AG04449 (cell line): ENCODE measurements at regions not wholly inside any gene's neighbourhood (a gene's known extent, or its start where the extent isn't known, plus 50 kb on each side); places are given as distances from the start of the nearest gene placed in this dataset.

Experiments used
- CTCF ChIA-PET: fragments of 350-600 bp; formaldehyde crosslinking; extraction: SDS; loops from one replicate; lab custom pipeline; 2021; ENCODE audit warnings: antibody characterized with exemption; lab: Yijun Ruan, JAX
- POLR2A ChIA-PET: fragments of 400-600, 350-600 bp; formaldehyde crosslinking; extraction: SDS; loops from one replicate; lab custom pipeline; 2020; ENCODE audit warnings: antibody characterized with exemption, inconsistent platforms; lab: Yijun Ruan, JAX
- DNase-seq: peaks from one replicate; pipeline ENCODE4 v3.0.0-alpha.2; 2010; ENCODE audit warnings: low read depth, low spot score
- H3K4me3 ChIP-seq: 2 replicates; pipeline ENCODE4 v1.5.1; 2011; ENCODE audit warnings: low read depth, mild to moderate bottlenecking, control low read depth, low read length
- TF ChIP-seq, protein P1 (sequence below): IDR thresholded peaks from one replicate; pipeline ENCODE4 v1.5.1; 2011; ENCODE audit warnings: mild to moderate bottlenecking, moderate library complexity, low read length, control low read depth, inconsistent platforms; ENCODE audit not compliant: insufficient read depth; ENCODE audit errors: missing control alignments

DNA sequence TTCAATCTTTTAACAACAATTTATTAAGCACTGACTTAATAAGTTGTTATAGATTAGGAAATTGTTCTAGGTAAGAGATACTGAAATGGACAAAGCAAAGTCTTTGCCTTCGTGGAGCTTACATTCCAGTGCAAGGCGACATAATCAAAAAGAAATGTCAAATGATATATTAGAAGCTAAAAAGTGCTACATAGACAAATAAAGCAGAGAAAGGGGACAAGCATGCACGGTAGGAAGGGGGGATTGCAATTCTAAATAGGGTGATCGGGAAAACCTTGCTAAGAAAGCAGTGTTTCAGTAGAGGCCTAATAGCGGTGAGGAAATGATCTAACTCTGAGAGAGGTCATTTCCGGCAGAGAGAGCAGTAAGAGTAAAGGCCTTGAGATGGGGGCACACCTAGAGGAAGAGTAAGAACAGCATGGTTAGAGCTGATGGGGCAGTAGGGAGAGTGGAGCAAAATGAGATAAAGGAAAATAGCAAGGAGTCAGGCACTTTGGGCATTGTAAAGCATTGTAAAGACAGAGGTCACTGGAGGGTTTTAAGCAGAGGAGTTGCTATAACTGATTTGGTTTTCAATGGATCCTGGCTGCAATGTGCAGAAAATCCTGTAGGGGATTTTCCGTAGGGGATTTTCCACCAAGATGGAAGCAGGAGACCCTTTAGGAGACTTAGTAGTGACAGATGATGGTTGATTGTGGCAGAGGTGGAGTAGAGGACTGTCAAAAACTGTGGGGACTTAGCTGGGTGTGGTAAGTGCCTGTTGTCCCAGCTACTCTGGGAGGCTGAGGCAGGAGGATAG lies 71.7 kb upstream of the CFAP20DC start:
- CTCF ChIA-PET, result no interaction called here
- TF ChIP-seq, protein P1, sequence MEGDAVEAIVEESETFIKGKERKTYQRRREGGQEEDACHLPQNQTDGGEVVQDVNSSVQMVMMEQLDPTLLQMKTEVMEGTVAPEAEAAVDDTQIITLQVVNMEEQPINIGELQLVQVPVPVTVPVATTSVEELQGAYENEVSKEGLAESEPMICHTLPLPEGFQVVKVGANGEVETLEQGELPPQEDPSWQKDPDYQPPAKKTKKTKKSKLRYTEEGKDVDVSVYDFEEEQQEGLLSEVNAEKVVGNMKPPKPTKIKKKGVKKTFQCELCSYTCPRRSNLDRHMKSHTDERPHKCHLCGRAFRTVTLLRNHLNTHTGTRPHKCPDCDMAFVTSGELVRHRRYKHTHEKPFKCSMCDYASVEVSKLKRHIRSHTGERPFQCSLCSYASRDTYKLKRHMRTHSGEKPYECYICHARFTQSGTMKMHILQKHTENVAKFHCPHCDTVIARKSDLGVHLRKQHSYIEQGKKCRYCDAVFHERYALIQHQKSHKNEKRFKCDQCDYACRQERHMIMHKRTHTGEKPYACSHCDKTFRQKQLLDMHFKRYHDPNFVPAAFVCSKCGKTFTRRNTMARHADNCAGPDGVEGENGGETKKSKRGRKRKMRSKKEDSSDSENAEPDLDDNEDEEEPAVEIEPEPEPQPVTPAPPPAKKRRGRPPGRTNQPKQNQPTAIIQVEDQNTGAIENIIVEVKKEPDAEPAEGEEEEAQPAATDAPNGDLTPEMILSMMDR, result no peak
- no peak overlapping the region for H3K4me3 ChIP-seq
- POLR2A ChIA-PET, result no interaction called here
- no peak for DNase-seq

DNA sequence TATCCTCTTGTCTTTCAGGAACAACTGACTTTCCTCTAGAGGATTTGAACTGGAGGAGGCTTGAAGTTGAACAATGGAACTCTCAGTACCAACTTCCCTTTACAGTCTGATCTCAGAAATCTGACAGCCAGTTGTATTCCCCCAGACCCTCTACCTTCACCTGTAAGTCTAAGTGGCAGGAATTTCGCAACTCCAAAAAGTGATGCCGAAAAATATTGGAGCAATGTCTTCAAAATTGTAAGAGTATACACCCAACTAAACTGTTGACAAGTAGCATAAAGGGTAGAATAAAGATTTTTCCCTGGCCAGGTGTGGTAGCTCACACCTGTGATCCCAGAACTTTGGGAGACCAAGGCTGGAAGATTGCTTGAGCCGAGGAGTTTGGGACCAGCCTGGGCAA lies 69.1 kb upstream of the CFAP20DC start:
- ChIA-PET POLR2A (no interaction called here), CTCF (no interaction called here)
- DNase-seq, result no peak
- H3K4me3 ChIP-seq, result no peak overlapping the region
- TF ChIP-seq, protein P1, result no peak

DNA sequence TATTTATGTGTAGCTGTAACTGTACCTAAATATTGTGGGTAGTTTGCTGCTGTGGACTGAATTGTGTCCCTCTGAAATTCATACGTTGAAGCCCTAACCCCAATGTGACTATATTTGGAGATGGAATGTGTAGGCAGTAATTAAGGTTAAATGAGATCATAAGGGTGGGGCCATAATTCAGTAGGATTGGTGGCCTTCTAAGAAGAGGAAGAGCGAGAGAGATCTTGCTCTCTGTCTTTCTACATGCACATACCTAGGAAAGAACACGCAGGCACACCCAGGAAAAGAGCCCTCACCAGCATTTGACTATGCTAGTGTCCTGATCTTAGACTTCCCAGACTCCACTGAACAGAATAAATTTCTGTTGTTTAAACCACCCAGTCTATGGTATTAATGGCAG lies 67.6 kb upstream of the CFAP20DC start:
- ChIA-PET POLR2A (no interaction called here), CTCF (no interaction called here)
- no peak for DNase-seq
- no peak overlapping the region for H3K4me3 ChIP-seq
- TF ChIP-seq, protein P1, result no peak

DNA sequence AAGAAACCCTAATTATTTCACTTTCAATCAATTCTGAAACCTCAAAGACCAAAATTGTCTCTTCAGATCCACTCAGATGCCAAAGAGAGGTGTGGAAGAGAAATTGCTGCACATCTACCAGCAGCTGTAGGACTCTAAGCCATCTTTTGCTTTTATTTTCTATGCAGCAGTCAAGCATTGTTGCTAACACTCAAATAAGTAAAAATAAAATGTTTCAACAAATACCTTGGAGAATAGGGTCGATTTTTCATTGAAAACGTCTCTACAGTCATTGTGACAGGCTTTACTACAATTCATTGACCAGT lies 66.4 kb upstream of the CFAP20DC start:
- TF ChIP-seq, protein P1, result no peak
- no peak for DNase-seq
- POLR2A ChIA-PET, result no interaction called here
- H3K4me3 ChIP-seq, result peak overlapping the region; percentile 42; the same call in 1 of the 2 replicates
- CTCF ChIA-PET, result no interaction called here

DNA sequence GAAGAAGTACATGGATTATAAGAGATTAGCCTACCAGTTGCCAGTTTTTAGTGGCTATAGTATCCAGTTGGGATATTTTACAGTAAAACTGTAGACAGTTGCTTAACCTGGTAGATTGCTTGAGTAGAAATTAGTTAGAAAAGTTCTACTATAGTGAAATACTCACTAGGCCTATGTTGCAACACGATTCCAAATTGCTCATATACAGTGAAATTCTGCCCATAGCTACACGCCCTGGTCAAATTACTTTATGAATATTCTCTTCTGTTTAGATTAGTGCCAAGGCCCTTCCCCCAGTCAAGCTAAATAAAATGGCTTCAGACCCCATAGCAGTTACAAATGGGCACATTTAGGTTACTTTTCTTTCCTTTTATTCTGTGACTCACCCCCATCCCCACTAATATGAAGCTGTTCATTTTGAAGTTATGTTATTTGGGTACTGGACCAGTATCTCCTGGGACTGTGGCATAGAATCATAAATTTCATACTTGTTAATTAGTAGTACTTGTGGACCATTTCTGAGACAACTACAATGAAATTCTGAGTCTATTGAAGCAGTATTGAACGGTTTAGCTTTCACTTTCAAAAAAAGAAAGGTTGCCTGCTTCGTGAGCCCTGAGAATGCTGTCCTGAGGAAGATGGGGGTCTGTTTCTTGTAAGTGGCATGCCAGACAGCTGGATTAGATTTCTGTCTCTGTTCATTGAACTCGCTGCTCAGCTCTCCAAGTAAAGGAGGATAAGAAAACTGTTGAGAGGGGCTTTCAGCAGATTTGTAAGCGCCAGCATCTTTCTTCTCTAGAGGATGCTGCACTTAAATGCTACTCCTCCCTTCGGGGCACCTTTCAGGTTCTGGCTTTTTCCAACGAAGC lies 65.8 kb upstream of the CFAP20DC start:
- TF ChIP-seq, protein P1, result no peak
- no peak for DNase-seq
- POLR2A ChIA-PET, result no interaction called here
- CTCF ChIA-PET, result no interaction called here
- peak overlapping the region; percentile 42 for H3K4me3 ChIP-seq
